ENCODE measurements at regions not wholly inside any gene's neighbourhood (a gene's known extent, or its start where the extent isn't known, plus 50 kb on each side); places are given as distances from the start of the nearest gene placed in this dataset.

GRCh38 chr3:13951184-13951583 is 71.3 kb upstream of the WNT7A start:
- H3K9ac ChIP-seq (ENCODE audit: insufficient read length, low read depth): no peak overlapping the region
- H3K4me1 ChIP-seq (ENCODE audit: insufficient read depth, insufficient read length): no peaks in the 10 kb centered on the region
- peaks cover 5% of the 10 kb centered on the region for H3K9me3 ChIP-seq (ENCODE audit: insufficient read depth, low read length)
- TF ChIP-seq YY1 (IDR thresholded peaks at IDR 0.05; ENCODE audit: insufficient read depth, insufficient read length) (no peak), ZNF274 (IDR thresholded peaks at IDR 0.05; ENCODE audit: low read depth, low read length) (no peak), SUZ12 (IDR thresholded peaks at IDR 0.05; ENCODE audit: extremely low read depth, insufficient read depth, insufficient read length) (no peak)
- peaks cover 4% of the 10 kb centered on the region for H3K27me3 ChIP-seq (ENCODE audit: insufficient read depth, insufficient read length)
- H3K36me3 ChIP-seq (ENCODE audit: insufficient read depth, insufficient read length, low read length): no peaks in the 10 kb centered on the region
- H3K4me3 ChIP-seq (ENCODE audit: insufficient read length, low read depth): no peak overlapping the region
- DNase-seq (ENCODE audit: low read depth, low spot score): no peak

- Histone ChIP-seq H3K9me3 (ENCODE audit: insufficient read depth, low read length) (peaks cover 8% of the 10 kb centered on the region), H3K4me3 (ENCODE audit: insufficient read length, low read depth) (no peak overlapping the region), H3K36me3 (ENCODE audit: insufficient read depth, insufficient read length, low read length) (no peaks in the 10 kb centered on the region), H3K4me1 (ENCODE audit: insufficient read depth, insufficient read length) (no peaks in the 10 kb centered on the region), H3K9ac (ENCODE audit: insufficient read length, low read depth) (no peak overlapping the region), H3K27me3 (ENCODE audit: insufficient read depth, insufficient read length) (peaks cover under 1% of the 10 kb centered on the region)
- no peak for TF ChIP-seq SUZ12 (IDR thresholded peaks at IDR 0.05; ENCODE audit: extremely low read depth, insufficient read depth, insufficient read length)
- TF ChIP-seq ZNF274 (IDR thresholded peaks at IDR 0.05; ENCODE audit: low read depth, low read length): no peak
- no peak for TF ChIP-seq YY1 (IDR thresholded peaks at IDR 0.05; ENCODE audit: insufficient read depth, insufficient read length)
- no peak for DNase-seq (ENCODE audit: low read depth, low spot score)
Observed at GRCh38 chr3:13950042-13950441, 70.2 kb upstream of the WNT7A start.

DNA sequence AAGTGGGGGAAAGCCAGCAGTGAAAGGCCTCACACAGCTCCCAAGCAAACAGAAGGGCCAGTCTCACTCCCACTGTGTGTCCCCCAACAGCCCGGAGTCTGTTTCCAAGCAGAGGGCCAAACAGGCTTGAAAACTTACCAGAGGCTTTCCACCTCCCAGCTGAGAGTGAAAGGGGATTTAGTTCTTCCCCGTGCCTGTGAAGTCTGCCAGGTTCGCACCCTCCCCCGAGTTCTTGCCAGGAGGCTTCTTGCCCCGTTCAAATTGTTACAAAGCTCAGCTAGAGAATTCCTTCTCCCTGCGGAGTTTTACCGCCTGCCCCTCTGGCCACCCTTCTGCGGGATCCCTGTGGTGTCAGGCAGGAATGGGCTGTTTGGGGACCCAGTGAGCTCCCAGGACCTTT is 68.0 kb upstream of the WNT7A start:
- Histone ChIP-seq H3K36me3 (ENCODE audit: insufficient read depth, insufficient read length, low read length) (no peaks in the 10 kb centered on the region), H3K27me3 (ENCODE audit: insufficient read depth, insufficient read length) (no peaks in the 10 kb centered on the region), H3K4me1 (ENCODE audit: insufficient read depth, insufficient read length) (no peaks in the 10 kb centered on the region), H3K9me3 (ENCODE audit: insufficient read depth, low read length) (peaks cover 8% of the 10 kb centered on the region), H3K4me3 (ENCODE audit: insufficient read length, low read depth) (no peak overlapping the region), H3K9ac (ENCODE audit: insufficient read length, low read depth) (no peak overlapping the region)
- TF ChIP-seq ZNF274 (IDR thresholded peaks at IDR 0.05; ENCODE audit: low read depth, low read length) (no peak), SUZ12 (IDR thresholded peaks at IDR 0.05; ENCODE audit: extremely low read depth, insufficient read depth, insufficient read length) (no peak), YY1 (IDR thresholded peaks at IDR 0.05; ENCODE audit: insufficient read depth, insufficient read length) (no peak)
- no peak for DNase-seq (ENCODE audit: low read depth, low spot score)

DNA sequence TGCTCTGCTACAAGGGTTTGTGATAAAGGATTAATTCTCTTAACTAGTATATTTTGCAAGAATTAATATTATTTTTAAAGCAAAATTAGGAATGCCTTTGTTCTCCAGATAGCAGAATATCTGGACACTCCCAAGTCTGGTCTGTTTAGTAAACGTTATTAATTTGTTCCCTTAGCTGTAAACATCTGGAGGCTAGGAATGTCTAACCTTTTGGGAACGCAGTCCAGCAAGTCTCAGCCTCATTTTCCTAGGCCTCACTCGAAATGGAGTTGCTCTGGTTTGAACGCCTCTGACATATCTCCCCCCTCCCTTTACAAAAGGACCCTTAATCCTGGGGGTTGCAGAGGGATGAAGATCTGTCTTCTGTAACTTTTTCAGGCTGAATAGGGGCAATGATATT is 59.3 kb upstream of the WNT7A start:
- no peaks in the 10 kb centered on the region for H3K4me1 ChIP-seq (ENCODE audit: insufficient read depth, insufficient read length)
- H3K27me3 ChIP-seq (ENCODE audit: insufficient read depth, insufficient read length): peaks cover 9% of the 10 kb centered on the region
- no peaks in the 10 kb centered on the region for H3K9me3 ChIP-seq (ENCODE audit: insufficient read depth, low read length)
- no peak overlapping the region for H3K4me3 ChIP-seq (ENCODE audit: insufficient read length, low read depth)
- TF ChIP-seq SUZ12 (IDR thresholded peaks at IDR 0.05; ENCODE audit: extremely low read depth, insufficient read depth, insufficient read length) (no peak), ZNF274 (IDR thresholded peaks at IDR 0.05; ENCODE audit: low read depth, low read length) (no peak), YY1 (IDR thresholded peaks at IDR 0.05; ENCODE audit: insufficient read depth, insufficient read length) (no peak)
- H3K36me3 ChIP-seq (ENCODE audit: insufficient read depth, insufficient read length, low read length): no peaks in the 10 kb centered on the region
- H3K9ac ChIP-seq (ENCODE audit: insufficient read length, low read depth): no peak overlapping the region
- DNase-seq (ENCODE audit: low read depth, low spot score): no peak

DNA sequence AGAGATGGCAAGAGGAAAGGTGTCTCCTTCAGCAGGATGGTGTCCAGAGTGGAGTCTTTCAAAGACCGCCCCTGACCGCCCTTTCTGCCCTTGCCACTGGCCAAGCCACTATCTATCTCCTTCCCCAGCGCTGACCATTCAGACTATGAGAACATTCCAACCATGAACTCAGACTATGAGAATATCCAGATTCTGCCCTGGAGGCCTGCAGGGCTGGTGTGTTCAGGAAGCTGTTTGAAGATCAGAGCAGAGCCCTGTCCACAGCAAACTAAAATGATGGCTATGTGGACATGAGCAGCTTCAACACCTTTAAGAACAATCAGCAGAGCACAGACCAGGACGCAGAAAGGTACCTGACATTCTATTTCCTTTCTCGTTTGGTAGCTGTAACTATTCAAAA is 57.3 kb upstream of the WNT7A start:
- H3K4me3 ChIP-seq (ENCODE audit: insufficient read length, low read depth): no peak overlapping the region
- no peak for DNase-seq (ENCODE audit: low read depth, low spot score)
- peaks cover 9% of the 10 kb centered on the region; the same call in 1 of the 2 replicates for H3K9me3 ChIP-seq (ENCODE audit: insufficient read depth, low read length)
- peaks cover 24% of the 10 kb centered on the region for H3K27me3 ChIP-seq (ENCODE audit: insufficient read depth, insufficient read length)
- TF ChIP-seq YY1 (IDR thresholded peaks at IDR 0.05; ENCODE audit: insufficient read depth, insufficient read length) (no peak), ZNF274 (IDR thresholded peaks at IDR 0.05; ENCODE audit: low read depth, low read length) (no peak), SUZ12 (IDR thresholded peaks at IDR 0.05; ENCODE audit: extremely low read depth, insufficient read depth, insufficient read length) (no peak)
- H3K4me1 ChIP-seq (ENCODE audit: insufficient read depth, insufficient read length): no peaks in the 10 kb centered on the region
- no peak overlapping the region for H3K9ac ChIP-seq (ENCODE audit: insufficient read length, low read depth)
- no peaks in the 10 kb centered on the region for H3K36me3 ChIP-seq (ENCODE audit: insufficient read depth, insufficient read length, low read length)

DNA sequence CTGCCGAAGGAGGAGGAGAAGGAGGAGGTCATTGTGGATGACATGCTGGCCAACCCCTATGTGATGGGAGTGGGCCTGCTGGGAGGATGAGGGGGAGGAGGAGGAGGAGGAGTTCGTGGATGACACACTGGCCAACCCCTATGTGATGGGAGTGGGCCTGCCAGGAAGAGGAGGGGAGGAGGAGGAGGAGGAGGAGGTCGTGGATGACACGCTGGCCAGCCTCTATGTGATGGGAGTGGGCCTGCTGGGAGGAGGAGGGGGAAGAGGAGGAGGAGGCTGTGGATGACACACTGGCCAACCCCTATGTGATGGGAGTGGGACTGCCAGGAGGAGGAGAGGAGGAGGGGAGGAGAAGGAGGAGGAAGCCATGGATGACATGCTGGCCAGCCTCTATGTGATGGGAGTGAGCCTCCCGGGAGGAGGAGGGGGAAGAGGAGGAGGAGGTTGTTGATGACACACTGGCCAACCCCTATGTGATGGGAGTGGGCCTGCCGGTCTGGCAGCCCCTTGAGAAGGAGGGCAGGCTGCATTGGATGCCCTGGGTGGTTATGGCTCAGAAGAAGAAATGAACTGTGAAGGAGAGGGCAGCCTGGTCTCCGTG is 55.7 kb upstream of the WNT7A start:
- H3K9ac ChIP-seq (ENCODE audit: insufficient read length, low read depth): no peak overlapping the region
- H3K4me3 ChIP-seq (ENCODE audit: insufficient read length, low read depth): no peak overlapping the region
- no peak for TF ChIP-seq YY1 (IDR thresholded peaks at IDR 0.05; ENCODE audit: insufficient read depth, insufficient read length)
- TF ChIP-seq SUZ12 (IDR thresholded peaks at IDR 0.05; ENCODE audit: extremely low read depth, insufficient read depth, insufficient read length): no peak
- TF ChIP-seq ZNF274 (IDR thresholded peaks at IDR 0.05; ENCODE audit: low read depth, low read length): no peak
- H3K27me3 ChIP-seq (ENCODE audit: insufficient read depth, insufficient read length): peaks cover 36% of the 10 kb centered on the region
- H3K4me1 ChIP-seq (ENCODE audit: insufficient read depth, insufficient read length): no peaks in the 10 kb centered on the region
- H3K9me3 ChIP-seq (ENCODE audit: insufficient read depth, low read length): peaks cover 18% of the 10 kb centered on the region; the same call in 1 of the 2 replicates
- no peak for DNase-seq (ENCODE audit: low read depth, low spot score)
- H3K36me3 ChIP-seq (ENCODE audit: insufficient read depth, insufficient read length, low read length): no peaks in the 10 kb centered on the region

DNA sequence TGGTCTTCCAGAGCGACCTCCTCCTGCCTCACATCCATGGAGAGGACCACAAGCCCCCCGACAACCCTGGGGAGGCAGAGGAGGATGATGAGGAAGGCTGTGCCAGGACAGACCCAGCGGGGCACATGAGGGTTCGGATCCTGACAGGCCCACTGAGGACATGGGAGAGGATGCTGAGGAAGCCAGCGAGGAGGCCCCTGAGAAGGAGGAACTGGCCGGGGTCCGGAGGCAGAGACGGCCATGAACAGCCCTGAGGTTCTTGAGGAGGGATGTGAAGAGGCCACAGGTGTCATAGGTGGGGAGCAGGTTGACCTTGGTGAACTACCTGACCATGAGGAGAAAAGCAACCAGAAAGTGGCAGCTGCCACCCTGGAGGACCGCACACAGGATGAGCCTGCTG is 54.9 kb upstream of the WNT7A start:
- Histone ChIP-seq H3K9ac (ENCODE audit: insufficient read length, low read depth) (no peak overlapping the region), H3K4me3 (ENCODE audit: insufficient read length, low read depth) (no peak overlapping the region), H3K4me1 (ENCODE audit: insufficient read depth, insufficient read length) (no peaks in the 10 kb centered on the region), H3K9me3 (ENCODE audit: insufficient read depth, low read length) (peaks cover 18% of the 10 kb centered on the region; the same call in 1 of the 2 replicates), H3K27me3 (ENCODE audit: insufficient read depth, insufficient read length) (peaks cover 36% of the 10 kb centered on the region), H3K36me3 (ENCODE audit: insufficient read depth, insufficient read length, low read length) (no peaks in the 10 kb centered on the region)
- DNase-seq (ENCODE audit: low read depth, low spot score): no peak
- TF ChIP-seq ZNF274 (IDR thresholded peaks at IDR 0.05; ENCODE audit: low read depth, low read length) (no peak), SUZ12 (IDR thresholded peaks at IDR 0.05; ENCODE audit: extremely low read depth, insufficient read depth, insufficient read length) (no peak), YY1 (IDR thresholded peaks at IDR 0.05; ENCODE audit: insufficient read depth, insufficient read length) (no peak)
